ENCODE measurements at regions not wholly inside any gene's neighbourhood (a gene's known extent, or its start where the extent isn't known, plus 50 kb on each side); places are given as distances from the start of the nearest gene placed in this dataset.
"Not testable (repeated sequence)": the region's sequence is repeated elsewhere in the genome, so short reads cannot be mapped to it uniquely, and the experiment has no call there.

- DNase-seq (ENCODE audit: low spot score) = no peak
Measured at GRCh38 chr9:24844217-24844616, 298.5 kb upstream of the IZUMO3 start.

DNA sequence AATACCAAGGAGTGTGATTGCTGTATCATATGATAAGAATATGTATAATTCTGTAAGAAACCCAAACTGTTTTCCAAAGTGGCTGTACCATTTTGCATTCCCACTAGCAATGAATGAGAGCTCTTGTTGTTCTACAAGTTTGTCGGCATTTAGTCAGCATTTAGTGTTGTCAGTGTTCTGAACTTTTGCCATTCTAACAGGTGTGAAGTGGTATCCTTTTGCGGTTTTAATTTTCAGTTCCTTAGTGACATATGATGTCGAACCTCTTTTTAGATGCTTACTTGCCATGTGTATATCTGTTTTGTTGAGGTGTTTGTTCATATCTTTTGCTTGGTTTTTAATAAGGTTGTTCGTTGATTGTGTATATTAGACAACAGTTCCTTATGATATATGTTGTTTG, 296.3 kb upstream of the IZUMO3 start:
- no peak for DNase-seq (ENCODE audit: low spot score)

DNA sequence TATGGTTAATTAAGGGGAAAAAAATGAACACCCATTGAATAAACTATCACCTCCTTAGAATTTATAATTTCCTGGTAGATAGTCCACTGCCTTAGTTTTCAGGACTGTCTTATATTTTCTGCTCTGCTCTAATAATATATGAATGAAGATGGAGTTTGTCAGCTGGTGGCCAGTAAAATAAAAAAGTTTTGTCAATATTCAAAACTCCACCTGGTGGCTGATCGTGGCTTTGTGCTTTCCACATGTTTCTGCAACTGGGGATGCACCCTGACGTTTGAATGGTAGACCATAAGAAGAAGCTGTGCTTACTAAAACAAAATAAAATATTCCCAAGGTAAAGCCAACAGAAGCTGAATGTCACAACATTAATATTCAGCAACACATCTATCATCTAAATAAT, 286.6 kb upstream of the IZUMO3 start:
- no peak for DNase-seq (ENCODE audit: low spot score)

- no peak for DNase-seq (ENCODE audit: low spot score)
Measured at GRCh38 chr9:24828687-24829086, 283.0 kb upstream of the IZUMO3 start.

- no peak for DNase-seq (ENCODE audit: low spot score)
Measured at GRCh38 chr9:24824607-24825006, 278.9 kb upstream of the IZUMO3 start.

- DNase-seq (ENCODE audit: low spot score) = no peak
Measured at GRCh38 chr9:24820196-24820595, 274.5 kb upstream of the IZUMO3 start.

DNA sequence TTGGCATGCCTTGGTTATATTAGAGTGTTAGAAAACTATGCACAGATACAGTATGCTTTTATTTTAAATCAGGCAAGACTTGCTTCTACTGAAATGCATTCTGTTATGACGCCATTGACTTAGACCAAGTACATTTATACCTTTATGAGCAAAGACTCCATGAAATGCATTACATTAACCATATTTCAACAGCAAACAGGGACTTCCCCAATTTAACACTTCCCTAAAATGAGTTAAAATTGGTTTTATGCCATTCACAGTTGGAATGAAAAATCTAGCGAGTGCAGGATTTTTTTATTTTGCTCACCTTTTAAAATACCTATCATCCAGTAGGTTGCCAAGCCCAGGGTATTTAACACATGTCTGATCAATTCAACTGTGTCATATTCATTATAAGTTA, 272.1 kb upstream of the IZUMO3 start:
- no peak for DNase-seq (ENCODE audit: low spot score)

DNA sequence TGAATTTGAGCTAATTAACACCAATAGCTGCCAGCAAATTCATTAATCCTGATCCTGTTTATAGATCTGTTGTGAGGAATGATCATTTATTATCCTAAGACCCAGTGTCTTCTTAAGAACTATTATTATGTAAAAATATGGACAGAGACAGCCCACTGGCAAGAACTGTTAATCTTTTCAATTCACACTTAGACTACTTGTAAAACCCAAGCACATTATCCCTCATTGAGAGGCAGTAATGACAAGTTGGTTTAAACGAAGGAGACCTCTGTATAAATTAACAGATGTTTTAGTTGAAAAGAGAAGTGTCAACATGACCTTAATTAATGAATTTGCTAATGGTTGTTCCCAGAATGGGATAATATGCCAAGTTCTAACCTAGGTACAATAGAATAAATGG, 270.3 kb upstream of the IZUMO3 start:
- DNase-seq (ENCODE audit: low spot score) = no peak

DNA sequence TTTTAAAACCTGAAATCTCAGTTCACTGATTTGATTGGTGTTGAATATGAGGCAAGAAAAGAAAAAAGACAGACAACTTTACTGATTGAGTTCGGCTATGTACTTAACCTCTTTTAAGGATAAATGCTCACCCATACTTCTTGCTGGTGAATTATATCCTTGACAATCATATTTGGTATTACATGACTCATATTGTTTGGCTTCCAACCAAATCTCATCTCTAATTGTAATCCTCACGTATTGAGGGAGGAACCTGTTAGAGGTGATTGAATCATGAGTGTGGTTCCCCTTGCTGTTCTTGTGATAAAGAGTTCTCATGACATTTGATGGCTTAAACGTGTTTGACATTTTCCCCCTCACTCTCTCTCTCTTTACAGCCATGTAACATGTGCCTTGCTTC, 255.6 kb upstream of the IZUMO3 start:
- DNase-seq (ENCODE audit: low spot score) = no peak

GRCh38 chr9:24793787-24794186, 248.1 kb upstream of the IZUMO3 start:
- DNase-seq (ENCODE audit: low spot score) = no peak

DNA sequence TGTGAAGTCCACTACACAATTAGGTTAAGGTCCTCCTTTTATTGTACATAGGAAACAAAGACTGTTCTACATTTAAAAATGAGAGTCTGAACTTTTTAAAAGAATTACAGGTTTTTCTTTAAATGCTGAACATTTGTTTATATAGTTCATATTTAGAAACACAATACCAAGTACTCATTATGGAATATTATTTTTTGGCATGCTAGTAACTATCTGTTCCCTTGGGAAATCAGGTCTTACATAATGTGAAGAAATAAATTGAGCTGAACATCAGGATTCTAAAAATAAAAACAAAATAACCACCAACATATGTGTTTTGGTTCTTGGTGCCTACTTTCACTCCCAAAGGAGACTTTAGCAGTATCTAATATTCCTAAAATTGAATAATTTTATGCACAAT, 230.5 kb upstream of the IZUMO3 start:
- DNase-seq (ENCODE audit: low spot score) = no peak

DNA sequence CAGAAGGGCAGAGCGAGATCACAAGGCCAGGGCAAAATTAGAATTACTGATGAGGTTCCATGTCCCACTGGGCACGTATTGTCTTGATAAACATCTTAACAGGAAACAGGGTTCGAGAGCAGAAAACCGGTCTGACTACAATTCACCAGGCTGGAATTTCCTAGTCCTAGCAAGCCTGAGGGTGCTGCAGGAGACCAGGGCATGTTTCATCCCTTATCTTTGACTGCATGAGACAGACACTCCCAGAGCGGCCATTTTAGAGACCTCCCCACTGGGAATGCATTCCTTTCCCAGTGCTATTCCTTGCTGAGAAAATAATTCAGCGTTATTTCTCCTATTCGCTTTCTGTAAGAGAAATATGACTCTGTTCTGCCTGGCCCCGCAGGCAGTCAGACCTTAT, 228.5 kb upstream of the IZUMO3 start:
- DNase-seq (ENCODE audit: low spot score) = not testable (repeated sequence)

DNA sequence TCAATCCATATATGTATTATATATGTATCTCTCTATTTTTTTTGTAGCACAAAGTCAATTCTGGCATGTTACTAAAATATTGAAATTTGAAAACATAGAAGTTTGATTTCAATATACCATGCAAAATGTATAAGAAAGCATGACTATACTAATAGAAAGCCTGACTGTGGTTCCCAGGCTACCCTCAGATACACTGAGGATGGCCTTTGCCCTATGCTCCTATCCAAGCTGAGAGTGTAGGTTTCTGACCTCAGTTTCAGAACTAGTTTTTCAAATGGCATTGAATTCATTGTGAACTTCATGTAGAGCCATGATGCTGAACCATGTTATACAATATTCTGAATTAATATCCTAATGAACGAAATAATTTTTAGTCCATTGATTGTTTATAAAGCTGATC, 220.4 kb upstream of the IZUMO3 start:
- DNase-seq (ENCODE audit: low spot score) = no peak

DNA sequence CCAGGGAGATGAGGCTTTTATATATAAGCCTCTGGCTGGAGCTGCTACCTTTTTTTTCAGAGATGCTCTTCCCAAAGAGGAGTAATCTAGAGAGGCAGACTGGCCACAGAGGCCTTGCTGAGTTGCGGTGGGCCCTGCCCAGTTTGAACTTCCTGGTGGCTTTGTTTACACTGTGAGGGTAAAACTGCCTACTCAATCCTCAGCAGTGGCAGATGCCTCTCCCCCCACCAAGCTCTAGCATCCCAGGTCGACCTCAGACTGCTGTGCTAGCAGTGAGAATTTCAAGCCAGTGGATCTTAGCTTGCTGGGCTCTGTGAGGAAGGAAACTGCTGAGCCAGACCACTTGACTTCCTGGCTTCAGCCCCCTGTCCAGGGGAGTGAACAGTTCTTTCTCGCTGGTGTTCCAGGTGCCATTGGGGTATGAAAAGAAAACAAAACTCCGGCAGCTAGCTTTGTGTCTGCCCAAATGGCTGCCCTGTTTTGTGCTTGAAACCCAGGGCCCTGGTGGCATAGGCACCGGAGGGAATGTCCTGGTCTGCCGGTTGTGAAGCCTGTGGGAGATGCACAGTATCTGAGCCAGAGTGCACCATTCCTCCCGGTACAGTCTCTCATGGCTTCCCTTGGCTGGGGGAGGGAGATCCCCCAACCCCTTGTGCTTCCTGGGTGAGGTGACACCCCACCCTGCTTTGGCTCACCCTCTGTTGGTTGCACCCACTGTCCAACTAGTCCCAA, 219.5 kb upstream of the IZUMO3 start:
- no peak for DNase-seq (ENCODE audit: low spot score)

DNA sequence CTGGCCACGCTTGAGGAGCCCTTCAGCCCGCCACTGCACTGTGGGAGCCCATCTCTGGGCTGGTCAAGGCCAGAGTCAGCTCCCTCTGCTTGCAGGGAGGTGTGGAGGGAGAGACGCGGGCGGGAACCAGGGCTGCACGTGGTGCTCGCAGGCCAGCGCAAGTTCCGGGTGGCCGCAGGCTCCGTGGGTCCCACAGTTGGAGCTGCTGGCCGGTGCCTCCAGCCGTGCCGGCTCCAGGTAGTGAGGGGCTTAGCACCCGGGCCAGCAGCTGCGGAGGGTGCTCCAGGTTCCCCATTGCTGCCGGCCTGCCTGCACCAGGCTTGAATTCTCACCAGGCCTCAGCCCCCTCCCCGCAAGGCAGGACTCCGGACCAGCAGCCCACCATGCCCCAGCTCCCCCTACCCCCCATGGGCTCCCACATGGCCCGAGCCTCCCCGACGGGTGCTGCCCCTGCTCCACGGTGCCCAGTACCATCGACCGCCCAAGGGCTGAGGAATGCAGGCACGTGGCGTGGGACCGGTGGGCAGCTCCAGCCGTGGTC, 192.8 kb upstream of the IZUMO3 start:
- no peak for DNase-seq (ENCODE audit: low spot score)

DNA sequence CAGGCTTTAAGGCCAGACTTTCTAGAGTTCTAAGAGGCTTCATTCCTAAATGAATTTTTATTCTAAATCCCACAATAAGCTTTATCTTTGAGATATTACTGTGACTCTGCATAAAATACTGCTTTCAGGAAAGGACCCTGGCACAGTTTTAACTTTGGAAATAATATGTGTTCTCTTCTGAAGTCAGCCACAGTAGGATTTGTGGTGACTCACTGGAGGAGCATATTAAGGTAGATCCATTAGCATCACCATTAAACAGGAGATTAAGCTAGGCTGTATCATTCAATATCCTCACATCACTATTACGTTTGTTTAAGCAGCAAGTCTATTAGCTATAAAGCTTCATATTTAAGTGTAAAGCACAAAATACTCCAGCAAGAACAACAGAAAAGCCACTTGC, 186.1 kb upstream of the IZUMO3 start:
- DNase-seq (ENCODE audit: low spot score) = no peak

DNA sequence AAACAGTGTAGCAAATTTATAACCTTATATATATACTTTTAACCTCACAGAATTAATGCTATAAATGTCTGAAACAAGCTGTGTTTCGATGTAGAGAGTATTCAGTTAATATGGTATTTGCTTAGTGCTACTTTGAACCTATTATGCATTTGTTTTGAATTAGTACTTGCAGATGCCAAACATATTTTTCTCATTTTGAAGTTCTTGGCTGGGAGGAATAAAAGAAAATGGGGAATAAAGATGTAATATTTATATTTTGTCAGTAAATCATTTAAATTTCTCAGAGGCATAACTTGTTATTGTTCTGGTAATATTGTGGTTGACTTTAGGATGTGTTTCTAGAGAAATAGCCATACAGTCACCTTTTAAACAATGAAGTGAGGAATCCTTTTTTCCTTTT, 175.9 kb upstream of the IZUMO3 start:
- no peak for DNase-seq (ENCODE audit: low spot score)

DNA sequence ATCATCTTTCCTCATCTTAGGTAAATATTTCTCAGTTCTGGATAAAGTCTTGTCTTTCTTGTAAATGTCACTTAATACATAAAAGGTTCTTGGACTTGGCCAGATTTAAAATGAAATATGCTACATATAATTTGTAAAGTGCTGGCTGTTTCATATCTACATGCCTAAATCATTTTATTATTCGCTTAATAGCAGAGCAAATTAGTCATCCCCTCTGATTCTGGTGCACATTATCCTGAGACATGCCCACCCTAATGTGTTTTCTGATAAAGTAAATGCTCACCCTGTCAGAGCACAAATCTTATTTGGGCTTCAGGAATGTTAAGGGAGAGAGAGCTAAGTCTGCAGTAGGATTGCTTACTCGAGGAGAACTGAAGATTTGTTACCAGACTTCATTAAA, 166.5 kb upstream of the IZUMO3 start:
- DNase-seq (ENCODE audit: low spot score) = no peak

DNA sequence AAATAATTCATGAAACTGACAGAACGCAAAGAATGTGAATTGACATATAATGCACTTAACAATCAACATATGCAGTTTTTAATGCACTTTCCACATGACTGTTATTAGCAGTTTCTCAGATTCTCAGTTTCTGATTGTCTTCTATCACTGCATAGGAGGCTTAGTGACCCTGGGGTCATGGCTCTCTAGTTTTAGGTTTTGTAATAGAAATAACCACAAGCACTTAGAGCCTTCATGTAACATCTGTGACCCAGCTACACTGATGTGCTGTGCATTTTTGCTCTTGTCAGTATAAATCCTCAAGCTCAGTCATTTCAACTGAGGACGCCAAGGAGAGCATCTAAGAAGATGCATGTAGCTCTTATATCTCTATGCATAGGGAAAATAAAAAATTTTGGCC, 163.1 kb upstream of the IZUMO3 start:
- no peak for DNase-seq (ENCODE audit: low spot score)

- DNase-seq (ENCODE audit: low spot score) = no peak
Measured at GRCh38 chr9:24698881-24699518, 153.3 kb upstream of the IZUMO3 start.

- DNase-seq (ENCODE audit: low spot score) = no peak
Measured at GRCh38 chr9:24672336-24672735, 126.6 kb upstream of the IZUMO3 start.

DNA sequence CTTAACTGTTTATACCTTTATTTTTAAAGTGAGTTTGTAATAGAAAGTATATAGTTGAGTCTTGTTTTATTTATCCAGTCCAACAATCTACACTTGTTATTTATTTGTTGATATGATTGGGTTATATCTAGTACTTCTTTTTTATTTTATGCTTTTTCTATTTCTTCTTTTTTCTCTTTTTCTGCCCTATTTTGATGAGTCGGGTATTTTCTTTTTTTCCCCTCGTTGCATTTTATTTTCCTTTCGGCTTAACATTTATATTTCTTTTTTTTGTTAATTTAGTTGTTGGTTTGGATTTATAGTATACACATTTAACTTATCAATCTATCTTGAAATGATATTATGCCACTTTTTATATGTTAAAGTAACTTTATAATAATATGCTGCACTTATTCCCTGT, 111.7 kb upstream of the IZUMO3 start:
- no peak for DNase-seq (ENCODE audit: low spot score)

- no peak for DNase-seq (ENCODE audit: low spot score)
Measured at GRCh38 chr9:24652181-24652580, 106.5 kb upstream of the IZUMO3 start.

- DNase-seq (ENCODE audit: low spot score) = not testable (repeated sequence)
Measured at GRCh38 chr9:24628809-24629208, 83.1 kb upstream of the IZUMO3 start.

Measured in cerebellar cortex (tissue), 1 donor.